ENCODE measurements at regions not wholly inside any gene's neighbourhood (a gene's known extent, or its start where the extent isn't known, plus 50 kb on each side); places are given as distances from the start of the nearest gene placed in this dataset.

DNA sequence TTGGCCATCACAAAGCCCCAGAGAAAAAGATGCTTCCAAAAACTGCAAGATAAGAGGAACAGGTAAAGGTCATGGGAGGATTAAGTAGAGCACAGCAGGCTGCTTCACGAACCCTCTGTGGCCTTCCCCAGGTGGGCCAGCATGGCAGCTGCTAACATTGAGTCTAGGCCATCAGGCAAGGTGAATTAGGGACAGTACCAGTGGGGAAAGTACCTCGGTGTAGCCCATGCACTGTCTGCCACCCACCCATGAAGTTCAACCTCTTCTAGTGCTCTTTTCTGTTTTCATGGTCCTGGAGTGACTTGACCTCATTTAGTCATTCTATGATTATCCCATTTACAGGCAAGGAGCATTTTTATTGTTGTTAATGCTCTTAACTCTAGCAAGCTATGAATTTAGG lies 108.6 kb upstream of the DUSP22 start:
- Histone ChIP-seq H3K27me3 (ENCODE audit: control insufficient read depth in 4 of 4, insufficient read depth in 4 of 4, low read length in 3 of 4) (no peaks in the 10 kb centered on the region), H3K9ac (ENCODE audit: low read depth in 1 of 2, low read length in 2 of 2) (no peak overlapping the region), H3K36me3 (ENCODE audit: control insufficient read depth in 4 of 4, insufficient read depth in 3 of 4, low read depth in 1 of 4, low read length in 3 of 4) (no peaks in the 10 kb centered on the region), H3K4me1 (ENCODE audit: control insufficient read depth in 4 of 4, insufficient read depth in 4 of 4, low read length in 3 of 4) (peaks cover 0 to 3% (median 0%) of the 10 kb centered on the region in 4 donors), H3K9me3 (ENCODE audit: control insufficient read depth in 4 of 4, low read length in 3 of 4) (no peaks in the 10 kb centered on the region), H3K27ac (ENCODE audit: low read depth in 1 of 2, low read length in 2 of 2) (no peak overlapping the region), H3K4me3 (ENCODE audit: low read depth in 1 of 3, low read length in 3 of 3) (no peak overlapping the region)
- no peak for DNase-seq (ENCODE audit: low spot score)
- WGBS = 92% methylated on average over 2 of the region's 2 CpGs
- TF ChIP-seq, protein P1, sequence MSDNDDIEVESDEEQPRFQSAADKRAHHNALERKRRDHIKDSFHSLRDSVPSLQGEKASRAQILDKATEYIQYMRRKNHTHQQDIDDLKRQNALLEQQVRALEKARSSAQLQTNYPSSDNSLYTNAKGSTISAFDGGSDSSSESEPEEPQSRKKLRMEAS (IDR thresholded peaks at IDR 0.05) = no peak
- TF ChIP-seq HNF4G (IDR thresholded peaks at IDR 0.05) = no peak
- no peak for TF ChIP-seq FOXA1 (IDR thresholded peaks at IDR 0.05)
- no peak for TF ChIP-seq FOXA2 (IDR thresholded peaks at IDR 0.05)
- TF ChIP-seq RAD21 (IDR thresholded peaks at IDR 0.05) = no peak
- no peak for TF ChIP-seq RXRA (IDR thresholded peaks at IDR 0.05)
- TF ChIP-seq, protein P2, sequence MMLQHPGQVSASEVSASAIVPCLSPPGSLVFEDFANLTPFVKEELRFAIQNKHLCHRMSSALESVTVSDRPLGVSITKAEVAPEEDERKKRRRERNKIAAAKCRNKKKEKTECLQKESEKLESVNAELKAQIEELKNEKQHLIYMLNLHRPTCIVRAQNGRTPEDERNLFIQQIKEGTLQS (IDR thresholded peaks at IDR 0.05) = no peak
- TF ChIP-seq GABPA (IDR thresholded peaks at IDR 0.05 in 1 of 2, conservative IDR thresholded peaks at IDR 0.05 in 1 of 2) = no peak
- TF ChIP-seq JUND (IDR thresholded peaks at IDR 0.05) = no peak
- TF ChIP-seq EGR1 (IDR thresholded peaks at IDR 0.05; ENCODE audit: low read depth in 2 of 2) = no peak

DNA sequence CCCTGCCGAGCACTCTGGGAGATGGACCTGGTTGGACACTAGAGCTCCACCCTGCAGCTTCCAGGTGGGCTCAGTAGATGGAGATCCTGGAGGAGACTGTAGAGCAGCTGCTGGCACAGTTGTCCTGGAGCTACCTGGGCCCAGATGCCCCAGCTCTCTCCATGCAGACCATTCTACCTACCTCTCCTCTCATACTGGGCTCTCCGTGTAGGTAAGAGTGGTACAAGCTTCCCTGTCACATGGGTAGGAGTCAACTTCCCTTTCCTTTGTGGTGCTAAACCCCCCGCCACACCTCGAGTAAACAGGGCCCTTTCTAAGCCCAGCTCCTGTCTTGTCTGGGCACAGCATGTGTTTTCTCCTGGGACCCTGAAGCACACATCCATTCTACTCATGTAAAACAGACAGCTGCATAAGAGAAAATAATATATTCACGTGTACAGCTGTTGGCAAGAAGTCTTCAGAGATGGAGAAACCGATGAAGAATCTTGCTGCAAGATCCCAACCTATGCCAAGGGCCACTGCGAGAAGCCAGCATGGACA lies 108.1 kb upstream of the DUSP22 start:
- WGBS = 80% methylated on average over 7 of the region's 7 CpGs
- TF ChIP-seq YY1 (IDR thresholded peaks at IDR 0.05) (no peak), NR2F2 (IDR thresholded peaks at IDR 0.05) (no peak), RAD21 (IDR thresholded peaks at IDR 0.05) (no peak), FOXA1 (IDR thresholded peaks at IDR 0.05) (no peak), HNF4A (conservative IDR thresholded peaks at IDR 0.05) (no peak), TAF1 (conservative IDR thresholded peaks at IDR 0.05) (no peak), FOXA2 (IDR thresholded peaks at IDR 0.05) (no peak)
- TF ChIP-seq, protein P2 (IDR thresholded peaks at IDR 0.05) = no peak
- TF ChIP-seq, protein P3, sequence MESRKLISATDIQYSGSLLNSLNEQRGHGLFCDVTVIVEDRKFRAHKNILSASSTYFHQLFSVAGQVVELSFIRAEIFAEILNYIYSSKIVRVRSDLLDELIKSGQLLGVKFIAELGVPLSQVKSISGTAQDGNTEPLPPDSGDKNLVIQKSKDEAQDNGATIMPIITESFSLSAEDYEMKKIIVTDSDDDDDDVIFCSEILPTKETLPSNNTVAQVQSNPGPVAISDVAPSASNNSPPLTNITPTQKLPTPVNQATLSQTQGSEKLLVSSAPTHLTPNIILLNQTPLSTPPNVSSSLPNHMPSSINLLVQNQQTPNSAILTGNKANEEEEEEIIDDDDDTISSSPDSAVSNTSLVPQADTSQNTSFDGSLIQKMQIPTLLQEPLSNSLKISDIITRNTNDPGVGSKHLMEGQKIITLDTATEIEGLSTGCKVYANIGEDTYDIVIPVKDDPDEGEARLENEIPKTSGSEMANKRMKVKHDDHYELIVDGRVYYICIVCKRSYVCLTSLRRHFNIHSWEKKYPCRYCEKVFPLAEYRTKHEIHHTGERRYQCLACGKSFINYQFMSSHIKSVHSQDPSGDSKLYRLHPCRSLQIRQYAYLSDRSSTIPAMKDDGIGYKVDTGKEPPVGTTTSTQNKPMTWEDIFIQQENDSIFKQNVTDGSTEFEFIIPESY (IDR thresholded peaks at IDR 0.05) = no peak
- TF ChIP-seq, protein P4, sequence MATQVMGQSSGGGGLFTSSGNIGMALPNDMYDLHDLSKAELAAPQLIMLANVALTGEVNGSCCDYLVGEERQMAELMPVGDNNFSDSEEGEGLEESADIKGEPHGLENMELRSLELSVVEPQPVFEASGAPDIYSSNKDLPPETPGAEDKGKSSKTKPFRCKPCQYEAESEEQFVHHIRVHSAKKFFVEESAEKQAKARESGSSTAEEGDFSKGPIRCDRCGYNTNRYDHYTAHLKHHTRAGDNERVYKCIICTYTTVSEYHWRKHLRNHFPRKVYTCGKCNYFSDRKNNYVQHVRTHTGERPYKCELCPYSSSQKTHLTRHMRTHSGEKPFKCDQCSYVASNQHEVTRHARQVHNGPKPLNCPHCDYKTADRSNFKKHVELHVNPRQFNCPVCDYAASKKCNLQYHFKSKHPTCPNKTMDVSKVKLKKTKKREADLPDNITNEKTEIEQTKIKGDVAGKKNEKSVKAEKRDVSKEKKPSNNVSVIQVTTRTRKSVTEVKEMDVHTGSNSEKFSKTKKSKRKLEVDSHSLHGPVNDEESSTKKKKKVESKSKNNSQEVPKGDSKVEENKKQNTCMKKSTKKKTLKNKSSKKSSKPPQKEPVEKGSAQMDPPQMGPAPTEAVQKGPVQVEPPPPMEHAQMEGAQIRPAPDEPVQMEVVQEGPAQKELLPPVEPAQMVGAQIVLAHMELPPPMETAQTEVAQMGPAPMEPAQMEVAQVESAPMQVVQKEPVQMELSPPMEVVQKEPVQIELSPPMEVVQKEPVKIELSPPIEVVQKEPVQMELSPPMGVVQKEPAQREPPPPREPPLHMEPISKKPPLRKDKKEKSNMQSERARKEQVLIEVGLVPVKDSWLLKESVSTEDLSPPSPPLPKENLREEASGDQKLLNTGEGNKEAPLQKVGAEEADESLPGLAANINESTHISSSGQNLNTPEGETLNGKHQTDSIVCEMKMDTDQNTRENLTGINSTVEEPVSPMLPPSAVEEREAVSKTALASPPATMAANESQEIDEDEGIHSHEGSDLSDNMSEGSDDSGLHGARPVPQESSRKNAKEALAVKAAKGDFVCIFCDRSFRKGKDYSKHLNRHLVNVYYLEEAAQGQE (IDR thresholded peaks at IDR 0.05) = no peak
- no peak overlapping the region for H3K9ac ChIP-seq (ENCODE audit: low read depth in 1 of 2, low read length in 2 of 2)

More for the DNA sequence above, 108.1 kb upstream of the DUSP22 start:
- Histone ChIP-seq H3K4me3 (ENCODE audit: low read depth in 1 of 3, low read length in 3 of 3) (no peak overlapping the region), H3K27ac (ENCODE audit: low read depth in 1 of 2, low read length in 2 of 2) (no peak overlapping the region), H3K36me3 (ENCODE audit: control insufficient read depth in 4 of 4, insufficient read depth in 3 of 4, low read depth in 1 of 4, low read length in 3 of 4) (no peaks in the 10 kb centered on the region), H3K9me3 (ENCODE audit: control insufficient read depth in 4 of 4, low read length in 3 of 4) (no peaks in the 10 kb centered on the region), H3K4me1 (ENCODE audit: control insufficient read depth in 4 of 4, insufficient read depth in 4 of 4, low read length in 3 of 4) (peaks cover 0 to 3% (median 0%) of the 10 kb centered on the region in 4 donors), H3K27me3 (ENCODE audit: control insufficient read depth in 4 of 4, insufficient read depth in 4 of 4, low read length in 3 of 4) (no peaks in the 10 kb centered on the region)
- DNase-seq (ENCODE audit: low spot score) = no peak

Data from liver (tissue), 7 donors.